ENCODE measurements at regions not wholly inside any gene's neighbourhood (a gene's known extent, or its start where the extent isn't known, plus 50 kb on each side); places are given as distances from the start of the nearest gene placed in this dataset.

DNA sequence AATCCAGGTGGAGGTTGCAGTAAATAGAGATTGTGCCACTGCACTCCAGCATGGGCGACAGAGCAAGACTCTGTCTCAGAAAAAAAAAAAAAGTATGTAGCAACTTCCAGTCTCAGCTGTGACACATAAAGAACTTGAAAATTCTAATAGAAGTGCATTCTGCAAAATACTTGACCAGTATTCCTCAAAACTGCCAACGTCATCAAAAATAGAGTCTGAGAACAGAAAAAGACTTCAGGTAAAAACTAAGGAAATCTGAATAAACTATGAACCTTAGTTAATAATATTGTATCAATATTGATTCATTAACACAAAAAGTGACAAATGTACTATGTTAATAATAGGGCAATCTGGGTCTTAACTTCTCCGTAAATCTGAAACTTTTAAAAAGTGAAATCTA lies 76.7 kb upstream of the WDR75 start:
- no peak for DNase-seq (ENCODE audit: extremely low read depth in 1 of 2, low read depth in 1 of 2)

DNA sequence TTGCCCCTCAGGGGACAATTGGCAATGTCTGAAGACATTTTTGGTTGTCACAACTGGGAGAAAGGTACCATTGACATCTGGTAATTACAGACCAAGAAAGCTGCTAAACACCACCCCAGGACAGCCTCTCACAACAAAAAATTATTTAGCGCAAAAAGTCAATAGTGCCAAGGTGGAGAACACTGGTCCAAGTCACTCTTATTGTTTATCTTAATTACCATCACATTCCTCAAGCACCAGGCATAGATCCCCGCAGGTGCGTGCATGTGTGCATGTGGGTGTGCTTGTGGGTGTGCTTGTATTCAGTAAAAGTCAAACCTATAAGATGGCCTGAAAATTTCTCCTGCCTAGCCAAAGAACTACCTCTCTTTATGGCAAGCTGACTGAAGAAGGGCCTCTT lies 74.9 kb upstream of the WDR75 start:
- DNase-seq (ENCODE audit: extremely low read depth in 1 of 2, low read depth in 1 of 2): no peak

DNA sequence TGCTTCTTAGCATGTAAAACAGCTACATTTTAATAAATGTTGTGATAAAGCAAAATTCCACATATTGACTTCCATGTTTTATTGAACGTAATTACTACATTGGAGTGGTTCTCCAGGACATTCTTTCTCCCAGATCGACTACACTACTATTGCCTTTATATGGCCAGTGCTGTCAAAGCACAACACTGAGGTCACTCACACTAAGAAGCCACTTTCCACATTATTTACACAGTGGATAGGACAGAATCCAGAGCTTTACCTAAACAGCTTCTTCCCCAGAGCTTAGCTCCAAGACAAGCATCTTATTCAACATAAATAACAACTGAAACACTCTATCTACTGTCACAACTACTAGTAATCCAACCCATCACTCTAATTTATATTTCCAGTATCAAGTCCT lies 73.9 kb upstream of the WDR75 start:
- DNase-seq (ENCODE audit: extremely low read depth in 1 of 2, low read depth in 1 of 2): no peak

DNA sequence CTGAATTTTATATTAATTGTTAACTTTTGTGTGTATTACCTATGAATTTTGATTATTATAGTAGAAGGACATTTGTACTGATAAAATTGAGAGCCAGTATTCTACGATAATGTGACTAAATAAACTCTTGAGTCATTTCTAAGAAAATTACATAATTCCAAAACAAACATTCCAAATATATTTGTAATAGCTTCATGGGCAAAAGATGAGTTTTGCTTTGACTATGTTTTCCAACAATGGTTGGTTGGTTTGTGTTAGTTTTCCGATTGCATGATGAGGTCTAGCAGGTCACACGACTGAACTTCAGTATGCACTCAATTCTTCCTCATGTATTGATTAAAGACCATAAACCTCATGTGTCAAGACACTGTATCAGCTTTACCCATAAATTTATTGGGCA lies 71.7 kb upstream of the WDR75 start:
- no peak for DNase-seq (ENCODE audit: extremely low read depth in 1 of 2, low read depth in 1 of 2)

DNA sequence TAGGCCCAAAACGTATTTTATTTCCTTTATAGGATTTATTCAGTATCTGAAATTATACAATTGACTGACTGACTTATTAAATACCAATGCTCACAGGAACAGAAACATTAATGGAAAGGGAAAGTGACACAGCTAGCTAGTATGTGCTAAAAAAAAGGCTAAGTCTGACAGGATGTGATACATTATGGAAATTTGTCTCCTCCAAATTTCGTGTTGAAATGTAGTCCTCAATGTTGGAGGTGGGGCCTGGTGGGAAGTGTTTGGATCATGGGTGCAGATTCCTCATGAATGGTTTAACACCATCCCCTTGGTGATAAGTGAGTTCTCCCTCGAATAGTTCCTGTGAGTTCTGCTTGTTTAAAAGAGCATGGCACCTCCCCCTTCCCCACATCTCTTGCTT lies 70.6 kb upstream of the WDR75 start:
- no peak for DNase-seq (ENCODE audit: extremely low read depth in 1 of 2, low read depth in 1 of 2)

DNA sequence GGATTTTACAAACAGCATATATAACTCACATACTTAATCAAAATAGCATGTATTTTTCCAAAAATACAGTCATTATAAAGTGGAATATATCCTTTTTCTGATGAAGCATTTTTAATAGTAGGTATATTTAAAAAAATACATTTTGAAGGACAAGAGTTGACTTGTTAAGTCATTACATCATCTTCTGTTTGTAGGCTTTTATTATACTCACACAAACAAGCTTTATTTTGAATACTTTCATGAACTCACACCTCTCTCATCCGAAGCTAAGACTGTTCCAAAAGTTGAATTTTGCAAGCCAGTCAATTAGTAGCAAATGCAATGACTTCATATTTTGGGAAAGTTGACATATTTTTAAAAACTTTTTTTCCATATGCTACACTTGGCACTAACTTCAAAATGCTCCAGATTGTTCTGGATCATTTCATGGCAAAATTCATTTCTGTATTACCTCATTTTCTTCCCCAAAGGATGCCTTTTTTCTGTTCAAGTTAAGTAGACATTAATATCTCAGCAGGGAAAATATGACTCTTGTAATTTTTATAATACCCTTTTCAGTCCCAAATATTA lies 68.5 kb upstream of the WDR75 start:
- DNase-seq (ENCODE audit: extremely low read depth in 1 of 2, low read depth in 1 of 2): no peak

DNA sequence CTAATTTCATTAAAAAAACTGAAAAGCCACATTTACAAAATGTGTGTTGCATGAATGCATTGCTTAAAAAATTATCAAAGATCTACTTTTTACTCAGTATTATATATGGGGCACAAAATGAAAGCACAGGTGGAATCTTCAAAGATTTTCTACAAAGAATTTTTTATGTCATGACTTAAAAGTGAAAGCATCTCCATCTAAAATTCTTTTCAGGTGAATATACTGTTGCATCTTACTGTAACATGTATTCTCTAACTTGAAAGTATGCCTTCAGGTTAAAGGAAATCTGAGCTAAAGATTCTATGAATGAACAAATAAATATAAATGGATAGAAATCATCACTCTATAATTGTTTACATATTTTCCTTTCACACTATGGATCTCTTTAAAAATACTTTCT lies 66.8 kb upstream of the WDR75 start:
- DNase-seq (ENCODE audit: extremely low read depth in 1 of 2, low read depth in 1 of 2): no peak

DNA sequence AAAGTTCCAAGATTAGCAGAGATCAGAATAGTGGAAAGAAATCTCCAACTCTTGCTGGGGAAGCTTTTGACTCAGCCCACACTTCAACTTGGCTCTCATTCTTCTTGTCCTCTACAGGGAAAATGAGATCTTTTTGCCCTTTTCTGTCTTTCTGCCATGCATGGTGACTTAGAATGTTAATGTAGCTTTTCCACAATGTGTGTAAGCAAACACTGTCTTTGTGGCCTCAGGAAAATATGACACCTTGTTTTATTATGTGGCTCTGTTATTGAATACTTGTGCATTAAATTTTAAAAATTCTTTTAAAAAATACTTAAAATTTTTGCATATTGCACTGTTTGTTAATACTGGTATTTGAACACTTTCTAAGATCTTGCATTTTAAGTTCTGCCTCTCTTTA lies 65.4 kb upstream of the WDR75 start:
- DNase-seq (ENCODE audit: extremely low read depth in 1 of 2, low read depth in 1 of 2): no peak

DNA sequence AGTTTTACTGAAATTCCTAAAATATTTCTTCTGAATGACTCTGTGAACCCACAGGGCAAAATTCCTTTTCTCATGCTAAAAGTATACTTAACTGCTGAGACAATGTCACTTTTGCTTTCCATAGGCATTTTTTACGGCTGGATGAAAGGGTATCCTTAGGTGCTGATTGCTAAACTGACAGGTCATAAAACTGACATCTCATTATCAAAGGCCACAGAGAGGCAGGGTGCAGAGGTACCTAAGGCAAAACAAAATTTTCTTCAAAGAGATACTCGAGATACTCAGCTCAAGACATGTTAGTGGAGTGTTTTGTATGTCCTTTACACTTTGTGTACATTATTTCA lies 62.0 kb upstream of the WDR75 start:
- DNase-seq (ENCODE audit: extremely low read depth in 1 of 2, low read depth in 1 of 2): no peak

DNA sequence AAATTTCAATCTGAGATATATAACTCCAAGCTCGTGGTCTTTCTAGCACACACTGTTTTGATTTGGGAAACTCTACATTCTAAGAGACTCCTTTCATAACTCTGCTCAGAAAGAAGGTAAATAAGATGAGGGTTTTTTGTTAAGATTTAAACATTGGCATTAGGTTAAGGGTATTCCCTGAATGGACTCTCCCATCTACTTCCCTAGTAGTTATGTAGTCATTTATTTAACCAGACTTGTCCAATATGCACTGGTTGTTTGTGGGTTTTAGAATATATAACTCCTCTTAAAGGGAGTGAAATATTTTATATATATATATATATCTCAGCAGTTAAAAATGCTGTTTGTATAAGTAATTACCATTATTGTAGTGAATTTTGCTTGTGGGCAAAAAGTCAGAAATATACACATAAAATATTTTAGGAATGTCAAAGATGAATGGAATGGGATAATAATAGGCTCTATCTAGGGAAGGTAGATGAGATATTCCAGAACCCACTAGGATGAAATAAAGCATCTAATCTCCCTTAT lies 61.5 kb upstream of the WDR75 start:
- DNase-seq (ENCODE audit: extremely low read depth in 1 of 2, low read depth in 1 of 2): no peak

DNA sequence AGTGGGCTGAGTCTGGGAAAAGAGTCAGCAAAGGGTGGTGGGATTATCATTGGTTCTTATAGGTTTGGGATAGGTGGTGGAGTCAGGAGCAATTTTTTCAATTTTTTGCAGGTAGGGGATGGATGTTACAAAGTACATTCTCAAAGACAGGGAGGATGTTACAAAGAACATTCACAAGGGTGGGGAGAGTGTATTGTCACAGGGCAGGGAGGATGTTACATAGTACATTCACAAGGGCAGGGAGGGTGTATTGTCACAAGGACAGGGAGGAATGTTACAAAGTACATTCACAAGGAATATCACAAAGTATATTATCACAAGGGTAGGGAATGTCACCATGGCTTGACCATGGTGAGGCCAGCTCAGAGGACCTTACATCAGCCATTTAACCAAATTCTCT lies 58.6 kb upstream of the WDR75 start:
- no peak for DNase-seq (ENCODE audit: extremely low read depth in 1 of 2, low read depth in 1 of 2)

DNA sequence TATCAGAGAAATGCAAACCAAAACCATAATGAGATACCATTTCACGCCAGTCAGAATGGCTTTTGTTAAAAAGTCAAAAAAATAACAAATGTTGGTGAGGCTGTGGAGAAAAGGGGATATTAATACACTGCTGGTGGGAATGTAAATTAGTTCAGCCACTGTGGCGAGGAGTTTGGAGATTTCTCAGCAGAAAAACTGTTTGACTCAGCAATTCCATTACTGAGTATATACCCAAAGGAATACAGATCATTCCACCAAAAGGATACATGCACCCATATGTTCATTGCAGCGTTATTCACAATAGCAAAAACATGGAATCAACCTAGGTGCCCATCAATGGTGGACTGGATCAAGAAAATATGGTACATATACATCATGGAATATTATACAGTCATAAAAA lies 54.5 kb upstream of the WDR75 start:
- no peak for DNase-seq (ENCODE audit: extremely low read depth in 1 of 2, low read depth in 1 of 2)

DNA sequence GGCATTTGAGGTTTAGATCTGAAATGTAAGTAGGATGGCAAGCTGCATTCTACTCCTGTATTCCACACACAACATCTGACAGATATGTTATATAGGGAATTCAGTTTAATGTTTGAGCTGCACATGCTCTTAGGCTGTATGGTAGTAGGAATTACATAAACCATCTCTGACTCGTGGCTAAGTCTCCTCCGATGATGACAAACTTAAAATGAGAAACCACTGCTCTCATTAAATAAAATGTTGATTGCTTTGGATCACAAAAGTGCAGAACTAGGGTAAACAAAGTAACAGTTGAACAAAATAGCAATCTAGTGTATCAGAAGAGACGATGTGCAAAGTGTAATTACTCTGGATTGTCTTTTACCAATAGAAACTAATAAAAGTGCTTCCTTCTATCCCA lies 50.1 kb upstream of the WDR75 start:
- no peak for DNase-seq (ENCODE audit: extremely low read depth in 1 of 2, low read depth in 1 of 2)
